ENCODE measurements at regions not wholly inside any gene's neighbourhood (a gene's known extent, or its start where the extent isn't known, plus 50 kb on each side); places are given as distances from the start of the nearest gene placed in this dataset.
"Not testable (repeated sequence)": the region's sequence is repeated elsewhere in the genome, so short reads cannot be mapped to it uniquely, and the experiment has no call there.

DNA sequence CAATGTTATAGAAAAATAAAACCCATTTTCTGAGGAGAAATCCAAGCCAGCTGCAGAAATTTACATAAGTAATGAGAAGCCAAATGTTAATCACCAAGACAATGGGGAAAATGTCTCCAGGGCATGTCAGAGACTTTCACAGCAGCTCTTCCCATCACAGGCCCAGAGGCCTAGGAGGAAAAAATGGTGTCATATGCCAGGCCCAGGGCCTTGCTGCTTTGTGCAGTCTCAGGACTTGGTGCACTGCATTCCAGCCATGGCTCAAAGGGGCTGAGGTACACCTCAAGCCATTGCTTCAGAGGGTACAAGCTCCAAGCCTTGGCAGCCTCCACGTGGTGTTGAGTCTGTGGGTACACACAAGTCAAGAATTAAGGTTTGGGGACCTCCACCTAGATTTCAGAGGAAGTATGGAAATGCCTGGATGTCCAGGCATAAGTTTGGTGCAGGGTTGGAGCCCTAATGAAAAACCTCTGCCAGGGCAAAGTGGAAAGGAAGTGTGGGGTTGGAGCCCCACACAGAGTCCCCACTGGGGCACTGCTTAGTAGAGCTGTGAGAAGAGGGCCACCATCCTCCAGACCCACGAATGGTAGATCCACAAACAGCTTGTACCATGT, 163.0 kb downstream of the THBS2 start:
- not testable (repeated sequence) for TF ChIP-seq ZNF274 (IDR thresholded peaks at IDR 0.05; ENCODE audit: low read depth, low read length); SUZ12 (IDR thresholded peaks at IDR 0.05; ENCODE audit: extremely low read depth, insufficient read depth, insufficient read length); YY1 (IDR thresholded peaks at IDR 0.05; ENCODE audit: insufficient read depth, insufficient read length)
